ENCODE measurements at regions not wholly inside any gene's neighbourhood (a gene's known extent, or its start where the extent isn't known, plus 50 kb on each side); places are given as distances from the start of the nearest gene placed in this dataset.

DNA sequence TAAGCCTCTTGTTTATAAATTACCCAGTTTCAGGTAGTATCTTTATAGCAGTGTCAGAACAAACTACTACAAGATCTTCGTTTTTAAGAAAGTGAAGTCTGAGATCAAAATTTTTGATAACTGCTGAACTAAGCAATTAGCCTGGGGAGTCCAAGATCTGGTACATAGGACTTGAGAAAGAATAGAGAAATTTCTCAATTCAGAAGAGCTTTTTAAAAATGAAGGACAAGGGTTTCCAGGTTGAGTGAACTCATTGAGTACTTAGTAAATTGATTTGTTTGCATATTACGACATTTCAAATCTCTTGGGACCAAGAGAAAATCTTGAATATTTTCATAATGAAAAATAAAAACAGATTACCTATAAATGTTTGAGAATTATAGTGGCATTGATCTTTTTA is 386.6 kb upstream of the THRB start (continued):
- TF ChIP-seq, protein P1, sequence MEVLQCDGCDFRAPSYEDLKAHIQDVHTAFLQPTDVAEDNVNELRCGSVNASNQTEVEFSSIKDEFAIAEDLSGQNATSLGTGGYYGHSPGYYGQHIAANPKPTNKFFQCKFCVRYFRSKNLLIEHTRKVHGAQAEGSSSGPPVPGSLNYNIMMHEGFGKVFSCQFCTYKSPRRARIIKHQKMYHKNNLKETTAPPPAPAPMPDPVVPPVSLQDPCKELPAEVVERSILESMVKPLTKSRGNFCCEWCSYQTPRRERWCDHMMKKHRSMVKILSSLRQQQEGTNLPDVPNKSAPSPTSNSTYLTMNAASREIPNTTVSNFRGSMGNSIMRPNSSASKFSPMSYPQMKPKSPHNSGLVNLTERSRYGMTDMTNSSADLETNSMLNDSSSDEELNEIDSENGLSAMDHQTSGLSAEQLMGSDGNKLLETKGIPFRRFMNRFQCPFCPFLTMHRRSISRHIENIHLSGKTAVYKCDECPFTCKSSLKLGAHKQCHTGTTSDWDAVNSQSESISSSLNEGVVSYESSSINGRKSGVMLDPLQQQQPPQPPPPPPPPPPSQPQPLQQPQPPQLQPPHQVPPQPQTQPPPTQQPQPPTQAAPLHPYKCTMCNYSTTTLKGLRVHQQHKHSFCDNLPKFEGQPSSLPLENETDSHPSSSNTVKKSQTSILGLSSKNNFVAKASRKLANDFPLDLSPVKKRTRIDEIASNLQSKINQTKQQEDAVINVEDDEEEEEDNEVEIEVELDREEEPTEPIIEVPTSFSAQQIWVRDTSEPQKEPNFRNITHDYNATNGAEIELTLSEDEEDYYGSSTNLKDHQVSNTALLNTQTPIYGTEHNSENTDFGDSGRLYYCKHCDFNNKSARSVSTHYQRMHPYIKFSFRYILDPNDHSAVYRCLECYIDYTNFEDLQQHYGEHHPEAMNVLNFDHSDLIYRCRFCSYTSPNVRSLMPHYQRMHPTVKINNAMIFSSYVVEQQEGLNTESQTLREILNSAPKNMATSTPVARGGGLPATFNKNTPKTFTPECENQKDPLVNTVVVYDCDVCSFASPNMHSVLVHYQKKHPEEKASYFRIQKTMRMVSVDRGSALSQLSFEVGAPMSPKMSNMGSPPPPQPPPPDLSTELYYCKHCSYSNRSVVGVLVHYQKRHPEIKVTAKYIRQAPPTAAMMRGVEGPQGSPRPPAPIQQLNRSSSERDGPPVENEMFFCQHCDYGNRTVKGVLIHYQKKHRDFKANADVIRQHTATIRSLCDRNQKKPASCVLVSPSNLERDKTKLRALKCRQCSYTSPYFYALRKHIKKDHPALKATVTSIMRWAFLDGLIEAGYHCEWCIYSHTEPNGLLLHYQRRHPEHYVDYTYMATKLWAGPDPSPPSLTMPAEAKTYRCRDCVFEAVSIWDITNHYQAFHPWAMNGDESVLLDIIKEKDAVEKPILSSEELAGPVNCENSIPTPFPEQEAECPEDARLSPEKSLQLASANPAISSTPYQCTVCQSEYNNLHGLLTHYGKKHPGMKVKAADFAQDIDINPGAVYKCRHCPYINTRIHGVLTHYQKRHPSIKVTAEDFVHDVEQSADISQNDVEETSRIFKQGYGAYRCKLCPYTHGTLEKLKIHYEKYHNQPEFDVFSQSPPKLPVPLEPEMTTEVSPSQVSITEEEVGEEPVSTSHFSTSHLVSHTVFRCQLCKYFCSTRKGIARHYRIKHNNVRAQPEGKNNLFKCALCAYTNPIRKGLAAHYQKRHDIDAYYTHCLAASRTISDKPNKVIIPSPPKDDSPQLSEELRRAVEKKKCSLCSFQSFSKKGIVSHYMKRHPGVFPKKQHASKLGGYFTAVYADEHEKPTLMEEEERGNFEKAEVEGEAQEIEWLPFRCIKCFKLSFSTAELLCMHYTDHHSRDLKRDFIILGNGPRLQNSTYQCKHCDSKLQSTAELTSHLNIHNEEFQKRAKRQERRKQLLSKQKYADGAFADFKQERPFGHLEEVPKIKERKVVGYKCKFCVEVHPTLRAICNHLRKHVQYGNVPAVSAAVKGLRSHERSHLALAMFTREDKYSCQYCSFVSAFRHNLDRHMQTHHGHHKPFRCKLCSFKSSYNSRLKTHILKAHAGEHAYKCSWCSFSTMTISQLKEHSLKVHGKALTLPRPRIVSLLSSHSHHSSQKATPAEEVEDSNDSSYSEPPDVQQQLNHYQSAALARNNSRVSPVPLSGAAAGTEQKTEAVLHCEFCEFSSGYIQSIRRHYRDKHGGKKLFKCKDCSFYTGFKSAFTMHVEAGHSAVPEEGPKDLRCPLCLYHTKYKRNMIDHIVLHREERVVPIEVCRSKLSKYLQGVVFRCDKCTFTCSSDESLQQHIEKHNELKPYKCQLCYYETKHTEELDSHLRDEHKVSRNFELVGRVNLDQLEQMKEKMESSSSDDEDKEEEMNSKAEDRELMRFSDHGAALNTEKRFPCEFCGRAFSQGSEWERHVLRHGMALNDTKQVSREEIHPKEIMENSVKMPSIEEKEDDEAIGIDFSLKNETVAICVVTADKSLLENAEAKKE (CRISPR knock-in tag; IDR thresholded peaks at IDR 0.05), result no peak
- TF ChIP-seq NANOG (IDR thresholded peaks at IDR 0.05; ENCODE audit: borderline replicate concordance) (no peak), CREB1 (CRISPR knock-in tag; IDR thresholded peaks at IDR 0.05; ENCODE audit: low read depth) (no peak), ZNF331 (CRISPR knock-in tag; IDR thresholded peaks at IDR 0.05; ENCODE audit: low read depth) (no peak), EZH2phosphoT487 (IDR thresholded peaks at IDR 0.05; ENCODE audit: unreplicated experiment) (no peak), ZNF114 (CRISPR knock-in tag; IDR thresholded peaks at IDR 0.05) (no peak), JUNB (IDR thresholded peaks at IDR 0.05; ENCODE audit: unreplicated experiment) (no peak), POLR2AphosphoS5 (IDR thresholded peaks at IDR 0.05; ENCODE audit: low read depth) (no peak)
- TF ChIP-seq, protein P2, sequence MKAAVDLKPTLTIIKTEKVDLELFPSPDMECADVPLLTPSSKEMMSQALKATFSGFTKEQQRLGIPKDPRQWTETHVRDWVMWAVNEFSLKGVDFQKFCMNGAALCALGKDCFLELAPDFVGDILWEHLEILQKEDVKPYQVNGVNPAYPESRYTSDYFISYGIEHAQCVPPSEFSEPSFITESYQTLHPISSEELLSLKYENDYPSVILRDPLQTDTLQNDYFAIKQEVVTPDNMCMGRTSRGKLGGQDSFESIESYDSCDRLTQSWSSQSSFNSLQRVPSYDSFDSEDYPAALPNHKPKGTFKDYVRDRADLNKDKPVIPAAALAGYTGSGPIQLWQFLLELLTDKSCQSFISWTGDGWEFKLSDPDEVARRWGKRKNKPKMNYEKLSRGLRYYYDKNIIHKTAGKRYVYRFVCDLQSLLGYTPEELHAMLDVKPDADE (IDR thresholded peaks at IDR 0.05), result no peak
- TF ChIP-seq, protein P3, sequence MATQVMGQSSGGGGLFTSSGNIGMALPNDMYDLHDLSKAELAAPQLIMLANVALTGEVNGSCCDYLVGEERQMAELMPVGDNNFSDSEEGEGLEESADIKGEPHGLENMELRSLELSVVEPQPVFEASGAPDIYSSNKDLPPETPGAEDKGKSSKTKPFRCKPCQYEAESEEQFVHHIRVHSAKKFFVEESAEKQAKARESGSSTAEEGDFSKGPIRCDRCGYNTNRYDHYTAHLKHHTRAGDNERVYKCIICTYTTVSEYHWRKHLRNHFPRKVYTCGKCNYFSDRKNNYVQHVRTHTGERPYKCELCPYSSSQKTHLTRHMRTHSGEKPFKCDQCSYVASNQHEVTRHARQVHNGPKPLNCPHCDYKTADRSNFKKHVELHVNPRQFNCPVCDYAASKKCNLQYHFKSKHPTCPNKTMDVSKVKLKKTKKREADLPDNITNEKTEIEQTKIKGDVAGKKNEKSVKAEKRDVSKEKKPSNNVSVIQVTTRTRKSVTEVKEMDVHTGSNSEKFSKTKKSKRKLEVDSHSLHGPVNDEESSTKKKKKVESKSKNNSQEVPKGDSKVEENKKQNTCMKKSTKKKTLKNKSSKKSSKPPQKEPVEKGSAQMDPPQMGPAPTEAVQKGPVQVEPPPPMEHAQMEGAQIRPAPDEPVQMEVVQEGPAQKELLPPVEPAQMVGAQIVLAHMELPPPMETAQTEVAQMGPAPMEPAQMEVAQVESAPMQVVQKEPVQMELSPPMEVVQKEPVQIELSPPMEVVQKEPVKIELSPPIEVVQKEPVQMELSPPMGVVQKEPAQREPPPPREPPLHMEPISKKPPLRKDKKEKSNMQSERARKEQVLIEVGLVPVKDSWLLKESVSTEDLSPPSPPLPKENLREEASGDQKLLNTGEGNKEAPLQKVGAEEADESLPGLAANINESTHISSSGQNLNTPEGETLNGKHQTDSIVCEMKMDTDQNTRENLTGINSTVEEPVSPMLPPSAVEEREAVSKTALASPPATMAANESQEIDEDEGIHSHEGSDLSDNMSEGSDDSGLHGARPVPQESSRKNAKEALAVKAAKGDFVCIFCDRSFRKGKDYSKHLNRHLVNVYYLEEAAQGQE (IDR thresholded peaks at IDR 0.05; ENCODE audit: unreplicated experiment), result no peak
- TF ChIP-seq, protein P4, sequence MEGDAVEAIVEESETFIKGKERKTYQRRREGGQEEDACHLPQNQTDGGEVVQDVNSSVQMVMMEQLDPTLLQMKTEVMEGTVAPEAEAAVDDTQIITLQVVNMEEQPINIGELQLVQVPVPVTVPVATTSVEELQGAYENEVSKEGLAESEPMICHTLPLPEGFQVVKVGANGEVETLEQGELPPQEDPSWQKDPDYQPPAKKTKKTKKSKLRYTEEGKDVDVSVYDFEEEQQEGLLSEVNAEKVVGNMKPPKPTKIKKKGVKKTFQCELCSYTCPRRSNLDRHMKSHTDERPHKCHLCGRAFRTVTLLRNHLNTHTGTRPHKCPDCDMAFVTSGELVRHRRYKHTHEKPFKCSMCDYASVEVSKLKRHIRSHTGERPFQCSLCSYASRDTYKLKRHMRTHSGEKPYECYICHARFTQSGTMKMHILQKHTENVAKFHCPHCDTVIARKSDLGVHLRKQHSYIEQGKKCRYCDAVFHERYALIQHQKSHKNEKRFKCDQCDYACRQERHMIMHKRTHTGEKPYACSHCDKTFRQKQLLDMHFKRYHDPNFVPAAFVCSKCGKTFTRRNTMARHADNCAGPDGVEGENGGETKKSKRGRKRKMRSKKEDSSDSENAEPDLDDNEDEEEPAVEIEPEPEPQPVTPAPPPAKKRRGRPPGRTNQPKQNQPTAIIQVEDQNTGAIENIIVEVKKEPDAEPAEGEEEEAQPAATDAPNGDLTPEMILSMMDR (conservative IDR thresholded peaks at IDR 0.05; ENCODE audit: low read depth in 2 of 2), result no peak
